ENCODE measurements at regions not wholly inside any gene's neighbourhood (a gene's known extent, or its start where the extent isn't known, plus 50 kb on each side); places are given as distances from the start of the nearest gene placed in this dataset.

DNA sequence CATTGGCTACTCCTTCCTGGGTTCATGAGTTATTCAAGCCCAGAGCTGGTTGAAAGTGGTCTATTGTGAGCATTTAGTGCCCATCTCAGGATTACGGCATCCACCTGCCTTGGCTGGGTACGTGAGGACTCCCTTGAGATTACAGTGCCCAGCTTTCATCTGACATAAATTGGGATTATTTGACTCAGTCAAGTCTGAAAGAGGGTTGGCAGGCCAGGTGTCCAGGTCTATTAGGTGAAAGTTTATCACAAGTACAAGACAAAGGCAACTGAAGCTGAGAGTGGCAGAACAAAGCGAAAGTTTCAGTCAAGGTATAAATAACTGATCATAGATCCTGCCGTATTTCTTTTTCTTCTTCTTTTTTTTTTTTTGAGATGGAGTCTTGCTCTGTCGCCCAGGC is 84.6 kb upstream of the ATF7IP start:
- ATAC-seq = no peak

- no peak for ATAC-seq
Measured at GRCh38 chr12:14281539-14281938, 83.9 kb upstream of the ATF7IP start.

DNA sequence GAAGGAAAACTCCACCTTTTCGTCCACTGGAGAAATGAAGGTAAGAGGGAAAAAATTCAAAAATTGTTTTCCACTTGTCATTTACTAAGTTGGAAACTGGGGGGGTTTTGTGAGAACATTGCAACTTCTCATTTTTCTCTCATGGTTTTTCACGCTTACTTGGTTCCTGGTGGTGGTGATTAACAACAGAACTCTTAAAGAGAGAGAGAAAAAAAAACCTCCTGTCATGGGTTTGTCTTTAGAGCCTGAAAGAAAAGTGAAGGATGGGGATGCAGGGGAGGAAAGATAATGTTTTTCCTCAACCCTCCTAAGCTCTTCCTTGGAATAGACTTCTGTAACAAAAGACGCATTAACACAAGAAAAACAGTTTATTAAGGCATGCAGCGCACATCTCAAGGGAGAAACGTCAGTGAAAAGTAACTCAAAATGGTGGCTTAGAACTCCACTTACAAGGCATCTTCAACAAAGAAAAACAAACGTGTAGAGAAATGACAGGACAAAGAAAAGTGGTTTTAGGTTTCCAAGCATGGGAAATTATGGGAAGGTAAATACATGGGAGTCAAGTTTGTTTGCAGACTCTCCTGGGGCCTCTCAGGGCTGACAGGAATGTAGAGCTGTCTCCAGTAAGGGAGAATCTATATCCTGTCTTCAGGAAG is 81.9 kb upstream of the ATF7IP start:
- ATAC-seq = no peak

GRCh38 chr12:14284184-14284722 is 81.2 kb upstream of the ATF7IP start:
- peak; percentile 26 for ATAC-seq

- no peak for ATAC-seq
Measured at GRCh38 chr12:14289601-14290000, 75.9 kb upstream of the ATF7IP start.

- ATAC-seq = no peak
Measured at GRCh38 chr12:14290951-14291350, 74.5 kb upstream of the ATF7IP start.

GRCh38 chr12:14303661-14304155 is 61.8 kb upstream of the ATF7IP start:
- no peak for ATAC-seq

DNA sequence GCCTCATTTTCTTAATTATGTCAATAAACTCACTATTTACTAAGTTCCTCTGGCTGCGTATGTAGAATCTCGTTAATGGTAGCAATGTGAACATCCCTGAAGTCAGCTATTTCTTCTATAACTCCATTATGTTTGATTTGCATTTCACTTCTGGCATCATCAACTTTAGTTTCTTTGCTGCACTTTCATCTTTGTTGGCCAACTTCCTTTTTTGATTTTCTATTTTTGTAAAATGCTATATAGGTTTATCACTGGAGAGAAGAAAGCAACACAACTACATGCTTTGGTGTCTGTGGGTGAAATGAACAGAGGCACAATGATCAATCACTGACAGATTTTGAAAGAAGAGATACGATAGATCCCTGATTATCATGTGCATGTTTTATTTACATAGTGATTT is 58.5 kb upstream of the ATF7IP start:
- ATAC-seq = no peak

DNA sequence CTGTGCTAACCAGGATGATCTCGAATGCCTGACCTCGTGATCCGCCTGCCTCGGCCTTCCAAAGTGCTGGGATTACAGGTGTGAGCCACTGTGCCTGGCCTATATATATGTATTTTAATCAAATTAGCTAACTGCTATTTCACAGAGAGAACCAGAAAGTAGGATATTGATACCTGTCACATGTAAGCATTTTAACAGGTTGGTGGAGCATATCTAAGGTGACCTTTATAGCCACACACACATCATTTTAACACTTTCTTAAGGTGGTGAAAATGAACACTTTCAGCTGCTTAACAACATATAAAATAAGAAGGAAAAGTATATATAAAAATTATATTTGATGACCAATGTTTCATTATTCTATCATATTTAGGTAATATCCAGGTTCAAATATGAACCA is 57.0 kb upstream of the ATF7IP start:
- ATAC-seq = no peak

- ATAC-seq = no peak
Measured at GRCh38 chr12:14310866-14311265, 54.6 kb upstream of the ATF7IP start.

GRCh38 chr12:14313379-14314138 is 51.9 kb upstream of the ATF7IP start:
- ATAC-seq = peak; percentile 82

GRCh38 chr12:14314801-14315200 is 50.7 kb upstream of the ATF7IP start:
- peak; percentile 40 for ATAC-seq

DNA sequence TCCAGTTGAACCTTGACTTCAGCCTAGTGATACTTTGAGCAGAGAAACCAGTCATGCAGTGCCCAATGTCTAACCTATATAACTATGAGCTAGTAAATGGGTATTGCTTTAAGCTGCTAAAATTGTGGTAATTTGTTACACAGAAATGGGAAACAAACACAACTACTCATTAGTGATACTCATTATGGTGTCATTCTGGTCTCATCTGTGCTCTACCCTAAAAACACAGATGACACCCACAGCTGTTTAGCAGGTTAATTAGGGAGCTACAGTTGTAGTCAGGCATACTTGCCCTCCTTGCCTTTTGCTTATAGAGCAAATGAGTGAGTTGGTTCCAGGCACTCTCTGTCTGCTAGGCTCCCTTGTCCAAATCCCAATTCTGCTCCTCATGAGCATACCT is 50.0 kb upstream of the ATF7IP start:
- ATAC-seq = peak; percentile 60

Measured in esophagus mucosa (tissue), 1 donor.